HG03025 (cell line): ENCODE measurements at regions not wholly inside any gene's neighbourhood (a gene's known extent, or its start where the extent isn't known, plus 50 kb on each side); places are given as distances from the start of the nearest gene placed in this dataset.

Experiments
- ATAC-seq: cut with Tn5 transposase; IDR thresholded peaks from one replicate; pipeline ENCODE4 v1.9.1; 2021; ENCODE audit warnings: mild to moderate bottlenecking, moderate library complexity; ENCODE audit not compliant: unreplicated experiment, low FRiP score

- ATAC-seq: no peak
Measured at GRCh38 chr9:16960084-16960483, 89.6 kb upstream of the BNC2 start.

GRCh38 chr9:16959391-16959790, 88.9 kb upstream of the BNC2 start:
- ATAC-seq: no peak

- no peak for ATAC-seq
Measured at GRCh38 chr9:16954040-16954439, 83.6 kb upstream of the BNC2 start.

GRCh38 chr9:16951502-16951901, 81.0 kb upstream of the BNC2 start:
- no peak for ATAC-seq

GRCh38 chr9:16950051-16950450, 79.6 kb upstream of the BNC2 start:
- ATAC-seq: no peak

- no peak for ATAC-seq
Measured at GRCh38 chr9:16930578-16930977, 60.1 kb upstream of the BNC2 start.

GRCh38 chr9:16928179-16928945, 57.9 kb upstream of the BNC2 start:
- no peak for ATAC-seq

GRCh38 chr9:16925426-16925825, 55.0 kb upstream of the BNC2 start:
- no peak for ATAC-seq

GRCh38 chr9:16924311-16924915, 53.9 kb upstream of the BNC2 start:
- no peak for ATAC-seq

GRCh38 chr9:16921855-16922254, 51.4 kb upstream of the BNC2 start:
- ATAC-seq: no peak
